Right atrium auricular region (tissue), 2 donors: ENCODE measurements at regions not wholly inside any gene's neighbourhood (a gene's known extent, or its start where the extent isn't known, plus 50 kb on each side); places are given as distances from the start of the nearest gene placed in this dataset.

Experiments
- DNase-seq: peaks from one replicate; pipeline ENCODE4 v3.0.0-alpha.2; 2019; ENCODE audit warnings: low spot score
- H3K27ac ChIP-seq, 2 donors: fragments of 200-600 bp; sonication (generic); 1 replicate in 1 of 2; 2 replicates in 1 of 2; pipeline ENCODE4 v1.5.1; 2016 to 2019
- H3K27me3 ChIP-seq, 2 donors: fragments of 200-600 bp; sonication (generic); one replicate each; pipeline versions ENCODE4 v1.5.1 to v1.6.0; 2017 to 2019
- H3K36me3 ChIP-seq: fragments of 200-600 bp; sonication (generic); one replicate; pipeline ENCODE4 v1.5.1; 2016
- H3K4me1 ChIP-seq, 2 donors: fragments of 200-600 bp; sonication (generic); one replicate each; pipeline versions ENCODE4 v1.5.1 to v1.6.0; 2017 to 2019
- H3K4me3 ChIP-seq, 2 donors: fragments of 200-600 bp; sonication (generic); 1 replicate in 1 of 2; 2 replicates in 1 of 2; pipeline ENCODE4 v1.5.1; 2017 to 2019; ENCODE audit warnings: mild to moderate bottlenecking in 1 of 2, moderate library complexity in 1 of 2
- H3K9me3 ChIP-seq, 2 donors: fragments of 200-600 bp; sonication (generic); one replicate each; pipeline ENCODE4 v1.5.1; 2019
- CTCF ChIP-seq, 2 donors: fragments of 200-600 bp; sonication (generic); IDR thresholded peaks; one replicate each; pipeline ENCODE4 v1.5.1; 2019; ENCODE audit warnings: antibody characterized with exemption in 2 of 2

GRCh38 chr12:28948685-28949084 is 200.4 kb upstream of the FAR2 start:
- TF ChIP-seq CTCF (IDR thresholded peaks at IDR 0.05), result no peak
- H3K9me3 ChIP-seq, result no peaks in the 10 kb centered on the region
- H3K4me3 ChIP-seq, result no peak overlapping the region
- no peak overlapping the region for H3K27ac ChIP-seq
- no peaks in the 10 kb centered on the region for H3K27me3 ChIP-seq
- no peak for DNase-seq
- H3K4me1 ChIP-seq, result no peaks in the 10 kb centered on the region
- no peaks in the 10 kb centered on the region for H3K36me3 ChIP-seq

- no peak for DNase-seq
- H3K27ac ChIP-seq, result no peak overlapping the region
- H3K36me3 ChIP-seq, result no peaks in the 10 kb centered on the region
- H3K4me3 ChIP-seq, result no peak overlapping the region
- H3K27me3 ChIP-seq, result no peaks in the 10 kb centered on the region
- H3K9me3 ChIP-seq, result no peaks in the 10 kb centered on the region
- H3K4me1 ChIP-seq, result no peaks in the 10 kb centered on the region
- TF ChIP-seq CTCF (IDR thresholded peaks at IDR 0.05), result no peak
Observed at GRCh38 chr12:28949184-28949583, 199.9 kb upstream of the FAR2 start.

- DNase-seq, result no peak
- H3K4me3 ChIP-seq, result no peak overlapping the region
- H3K4me1 ChIP-seq, result no peaks in the 10 kb centered on the region
- no peaks in the 10 kb centered on the region for H3K27me3 ChIP-seq
- no peak for TF ChIP-seq CTCF (IDR thresholded peaks at IDR 0.05)
- no peak overlapping the region for H3K27ac ChIP-seq
- H3K36me3 ChIP-seq, result no peaks in the 10 kb centered on the region
- H3K9me3 ChIP-seq, result no peaks in the 10 kb centered on the region
Observed at GRCh38 chr12:28950049-28950448, 199.0 kb upstream of the FAR2 start.

- Histone ChIP-seq H3K9me3 (no peaks in the 10 kb centered on the region), H3K36me3 (no peaks in the 10 kb centered on the region), H3K4me3 (no peak overlapping the region), H3K27me3 (no peaks in the 10 kb centered on the region), H3K4me1 (peaks cover 0 to 3% of the 10 kb centered on the region in 2 donors), H3K27ac (no peak overlapping the region)
- no peak for DNase-seq
- no peak for TF ChIP-seq CTCF (IDR thresholded peaks at IDR 0.05)
Observed at GRCh38 chr12:28951935-28952334, 197.1 kb upstream of the FAR2 start.

- DNase-seq, result no peak
- peaks cover 0 to 3% of the 10 kb centered on the region in 2 donors for H3K4me1 ChIP-seq
- no peaks in the 10 kb centered on the region for H3K27me3 ChIP-seq
- TF ChIP-seq CTCF (IDR thresholded peaks at IDR 0.05), result no peak
- H3K9me3 ChIP-seq, result peaks cover 0 to under 1% of the 10 kb centered on the region in 2 donors
- no peak overlapping the region for H3K27ac ChIP-seq
- H3K4me3 ChIP-seq, result no peak overlapping the region
- no peaks in the 10 kb centered on the region for H3K36me3 ChIP-seq
Observed at GRCh38 chr12:28954333-28954732, 194.7 kb upstream of the FAR2 start.

GRCh38 chr12:28955491-28955890 is 193.6 kb upstream of the FAR2 start:
- peaks cover 0 to 3% of the 10 kb centered on the region in 2 donors for H3K4me1 ChIP-seq
- no peak for DNase-seq
- TF ChIP-seq CTCF (IDR thresholded peaks at IDR 0.05), result no peak
- no peaks in the 10 kb centered on the region for H3K27me3 ChIP-seq
- no peak overlapping the region for H3K27ac ChIP-seq
- H3K9me3 ChIP-seq, result peaks cover 0 to 5% of the 10 kb centered on the region in 2 donors
- H3K4me3 ChIP-seq, result no peak overlapping the region
- no peaks in the 10 kb centered on the region for H3K36me3 ChIP-seq
